ENCODE measurements at regions not wholly inside any gene's neighbourhood (a gene's known extent, or its start where the extent isn't known, plus 50 kb on each side); places are given as distances from the start of the nearest gene placed in this dataset.

DNA sequence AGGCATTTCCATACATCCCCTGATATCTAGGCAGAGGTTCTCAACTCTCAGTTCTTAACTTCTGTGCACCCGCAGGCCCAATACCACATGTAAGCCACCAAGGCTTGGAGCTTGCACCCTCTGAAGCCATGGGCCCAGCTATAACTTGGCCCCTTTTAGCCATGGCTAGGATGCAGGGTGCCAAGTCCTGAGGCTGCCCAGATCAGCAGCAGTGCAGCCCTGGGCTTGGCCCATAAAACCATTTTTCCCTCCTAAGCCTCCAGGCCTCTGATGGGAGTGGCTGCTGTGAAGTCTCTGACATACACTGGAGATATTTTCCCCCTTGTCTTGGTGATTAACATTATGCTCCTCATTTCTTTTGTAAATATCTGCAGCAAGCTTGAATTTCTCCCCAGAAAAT is 110.3 kb upstream of the CNTN1 start:
- TF ChIP-seq, protein P1, sequence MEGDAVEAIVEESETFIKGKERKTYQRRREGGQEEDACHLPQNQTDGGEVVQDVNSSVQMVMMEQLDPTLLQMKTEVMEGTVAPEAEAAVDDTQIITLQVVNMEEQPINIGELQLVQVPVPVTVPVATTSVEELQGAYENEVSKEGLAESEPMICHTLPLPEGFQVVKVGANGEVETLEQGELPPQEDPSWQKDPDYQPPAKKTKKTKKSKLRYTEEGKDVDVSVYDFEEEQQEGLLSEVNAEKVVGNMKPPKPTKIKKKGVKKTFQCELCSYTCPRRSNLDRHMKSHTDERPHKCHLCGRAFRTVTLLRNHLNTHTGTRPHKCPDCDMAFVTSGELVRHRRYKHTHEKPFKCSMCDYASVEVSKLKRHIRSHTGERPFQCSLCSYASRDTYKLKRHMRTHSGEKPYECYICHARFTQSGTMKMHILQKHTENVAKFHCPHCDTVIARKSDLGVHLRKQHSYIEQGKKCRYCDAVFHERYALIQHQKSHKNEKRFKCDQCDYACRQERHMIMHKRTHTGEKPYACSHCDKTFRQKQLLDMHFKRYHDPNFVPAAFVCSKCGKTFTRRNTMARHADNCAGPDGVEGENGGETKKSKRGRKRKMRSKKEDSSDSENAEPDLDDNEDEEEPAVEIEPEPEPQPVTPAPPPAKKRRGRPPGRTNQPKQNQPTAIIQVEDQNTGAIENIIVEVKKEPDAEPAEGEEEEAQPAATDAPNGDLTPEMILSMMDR (IDR thresholded peaks at IDR 0.05), result no peak
- TF ChIP-seq POLR2A (IDR thresholded peaks at IDR 0.05), result no peak
